Pancreas (tissue), 10 donors: ENCODE measurements at regions not wholly inside any gene's neighbourhood (a gene's known extent, or its start where the extent isn't known, plus 50 kb on each side); places are given as distances from the start of the nearest gene placed in this dataset.
"Not testable (repeated sequence)": the region's sequence is repeated elsewhere in the genome, so short reads cannot be mapped to it uniquely, and the experiment has no call there.

Source experiments
- ATAC-seq, 4 donors: fragments of 200-7000 bp; cut with Tn5 transposase; one replicate each; pipeline versions ENCODE4 v1.8.0 to v1.9.1; 2020; ENCODE audit warnings: mild to moderate bottlenecking in 4 of 4, moderate library complexity in 4 of 4
- DNase-seq, 6 donors: peaks; one replicate each; pipeline ENCODE4 v3.0.0-alpha.2; 2020
- FAIRE-seq: peaks from 2 replicates; lab custom pipeline; 2012; peaks lifted over from hg19 to GRCh38; lab: Jason Lieb, UNC
- H3K27ac ChIP-seq, 4 donors: fragments of 200-600 bp; sonication (generic); 1 replicate in 3 of 4; 2 replicates in 1 of 4; pipeline versions ENCODE4 v1.5.0 to v1.8.0; 2020
- H3K27me3 ChIP-seq, 4 donors: fragments of 200-600 bp; one replicate each; pipeline ENCODE4 v1.8.0; 2021
- H3K36me3 ChIP-seq, 3 donors: fragments of 200-600 bp; sonication (generic) in 1 of 3; one replicate each; pipeline versions ENCODE4 v1.5.0 to v1.8.0; 2020 to 2021
- H3K4me1 ChIP-seq, 3 donors: fragments of 200-600 bp; one replicate each; pipeline ENCODE4 v1.8.0; 2021
- H3K4me3 ChIP-seq, 4 donors: fragments of 200-600 bp; sonication (generic) in 2 of 4; one replicate each; pipeline versions ENCODE4 v1.5.0 to v1.8.0; 2020 to 2021
- H3K9me3 ChIP-seq, 4 donors: fragments of 200-600 bp; one replicate each; pipeline ENCODE4 v1.8.0; 2021
- CTCF ChIP-seq, 4 donors: fragments of 200-600 bp; sonication (generic) in 3 of 4; IDR thresholded peaks; one replicate each; pipeline versions ENCODE4 v1.5.0 to v1.8.0; 2021; ENCODE audit warnings: antibody characterized with exemption in 4 of 4
- WGBS, 2 donors: extraction: QIAGEN DNeasy Blood & Tissue Kit; methylation state at CpG; one replicate each; pipeline ENCODE4 v1.1.7; 2013; 5-methylcytosine and 5-hydroxymethylcytosine counted together
- intact Hi-C, 3 donors: fragments of 100-400 bp; cut with DNase I; formaldehyde crosslinking; loops; one replicate each; pipeline versions ENCODE4 v1.11.1 to v1.14.2; 2022
- donor health status: healthy with polysubstance abuse.
- donor health status: DM: no; HTN: no; CAD: no; lungs with moderate emphysema.
- donor health status: DM: no; HTN: no; CAD: no.
- donor health status: control.
- donor health status: control.
- donor health status: Bipolar disorder and iron deficiency.
- donor health status: DM: yes; HTN: yes; CAD: no.
- donor health status: DM: no; HTN: no; CAD: no.
- donor health status: DM: no; HTN: no; CAD: no.
- donor health status: DM: yes; HTN: yes; CAD: no.

GRCh38 chr5:13207112-13207511 is 737.4 kb downstream of the DNAH5 start:
- Histone ChIP-seq H3K4me1 (no peaks in the 10 kb centered on the region), H3K9me3 (no peaks in the 10 kb centered on the region), H3K4me3 (no peak overlapping the region), H3K27me3 (no peaks in the 10 kb centered on the region), H3K27ac (no peak overlapping the region), H3K36me3 (no peaks in the 10 kb centered on the region)
- TF ChIP-seq CTCF (IDR thresholded peaks at IDR 0.05), result no peak
- no peak for ATAC-seq
- FAIRE-seq, result no peak
- no peak for DNase-seq
- intact Hi-C loops, result no loop called here

- Histone ChIP-seq H3K4me1 (no peaks in the 10 kb centered on the region), H3K27ac (no peak overlapping the region), H3K4me3 (no peak overlapping the region), H3K36me3 (no peaks in the 10 kb centered on the region), H3K9me3 (no peaks in the 10 kb centered on the region), H3K27me3 (no peaks in the 10 kb centered on the region)
- FAIRE-seq, result no peak
- no peak for ATAC-seq
- DNase-seq, result no peak
- 64 to 69% methylated on average over 6 of the region's 6 CpGs for WGBS, 2 donors
- no peak for TF ChIP-seq CTCF (IDR thresholded peaks at IDR 0.05)
- intact Hi-C loops, result no loop called here
Measured at GRCh38 chr5:13201022-13201421, 743.5 kb downstream of the DNAH5 start.

- H3K27me3 ChIP-seq, H3K27ac ChIP-seq, H3K9me3 ChIP-seq, H3K4me3 ChIP-seq, FAIRE-seq, ATAC-seq, DNase-seq, H3K4me1 ChIP-seq, intact Hi-C loops, H3K36me3 ChIP-seq: not testable (repeated sequence)
- WGBS, 2 donors, result 44 to 52% methylated on average over 2 of the region's 2 CpGs
Measured at GRCh38 chr5:13198226-13198625, 746.3 kb downstream of the DNAH5 start.

GRCh38 chr5:13189532-13189931 is 755.0 kb downstream of the DNAH5 start:
- DNase-seq (no peak), ATAC-seq (no peak), FAIRE-seq (no peak)
- 57 to 64% methylated on average over 4 of the region's 4 CpGs for WGBS, 2 donors
- H3K27me3 ChIP-seq, result no peaks in the 10 kb centered on the region
- intact Hi-C loops, result no loop called here
- H3K36me3 ChIP-seq, result no peaks in the 10 kb centered on the region
- no peak overlapping the region for H3K27ac ChIP-seq
- no peaks in the 10 kb centered on the region for H3K4me1 ChIP-seq
- no peak overlapping the region for H3K4me3 ChIP-seq
- TF ChIP-seq CTCF (IDR thresholded peaks at IDR 0.05), result no peak
- H3K9me3 ChIP-seq, result no peaks in the 10 kb centered on the region

GRCh38 chr5:13188371-13188770 is 756.1 kb downstream of the DNAH5 start:
- H3K36me3 ChIP-seq, result no peaks in the 10 kb centered on the region
- DNase-seq (no peak), FAIRE-seq (no peak), ATAC-seq (peak in 1 of 4 donors; percentile 68)
- H3K4me1 ChIP-seq, result no peaks in the 10 kb centered on the region
- no peak overlapping the region for H3K4me3 ChIP-seq
- intact Hi-C loops, result no loop called here
- no peak for TF ChIP-seq CTCF (IDR thresholded peaks at IDR 0.05)
- H3K27me3 ChIP-seq, result no peaks in the 10 kb centered on the region
- H3K27ac ChIP-seq, result no peak overlapping the region
- H3K9me3 ChIP-seq, result no peaks in the 10 kb centered on the region

GRCh38 chr5:13187186-13187585 is 757.3 kb downstream of the DNAH5 start:
- Histone ChIP-seq H3K27me3 (no peaks in the 10 kb centered on the region), H3K4me1 (no peaks in the 10 kb centered on the region), H3K4me3 (no peak overlapping the region), H3K36me3 (no peaks in the 10 kb centered on the region), H3K9me3 (no peaks in the 10 kb centered on the region), H3K27ac (no peak overlapping the region)
- WGBS, 2 donors, result 69 to 70% methylated on average over 5 of the region's 5 CpGs
- FAIRE-seq, result no peak
- DNase-seq, result no peak
- TF ChIP-seq CTCF (IDR thresholded peaks at IDR 0.05), result no peak
- intact Hi-C loops, result no loop called here
- no peak for ATAC-seq
